ENCODE measurements at regions not wholly inside any gene's neighbourhood (a gene's known extent, or its start where the extent isn't known, plus 50 kb on each side); places are given as distances from the start of the nearest gene placed in this dataset.
"Not testable (repeated sequence)": the region's sequence is repeated elsewhere in the genome, so short reads cannot be mapped to it uniquely, and the experiment has no call there.

- DNase-seq (ENCODE audit: low read depth) = no peak
- no peak for TF ChIP-seq CTCF (IDR thresholded peaks at IDR 0.05; ENCODE audit: insufficient read depth, low read depth, low read length, missing control alignments)
- no peak overlapping the region for H3K4me3 ChIP-seq (ENCODE audit: low read depth, low read length)
Measured at GRCh38 chr5:155633338-155633957, 619.9 kb downstream of the KIF4B start.

GRCh38 chr5:155649666-155650065 lies 636.1 kb downstream of the KIF4B start:
- no peak overlapping the region for H3K4me3 ChIP-seq (ENCODE audit: low read depth, low read length)
- no peak for TF ChIP-seq CTCF (IDR thresholded peaks at IDR 0.05; ENCODE audit: insufficient read depth, low read depth, low read length, missing control alignments)
- no peak for DNase-seq (ENCODE audit: low read depth)

- DNase-seq (ENCODE audit: low read depth) = no peak
- TF ChIP-seq CTCF (IDR thresholded peaks at IDR 0.05; ENCODE audit: insufficient read depth, low read depth, low read length, missing control alignments) = no peak
Measured at GRCh38 chr5:155655569-155655968, 642.0 kb downstream of the KIF4B start.

GRCh38 chr5:155661859-155662258 lies 648.3 kb downstream of the KIF4B start:
- DNase-seq (ENCODE audit: low read depth) = no peak
- TF ChIP-seq CTCF (IDR thresholded peaks at IDR 0.05; ENCODE audit: insufficient read depth, low read depth, low read length, missing control alignments) = no peak
- H3K4me3 ChIP-seq (ENCODE audit: low read depth, low read length) = no peak overlapping the region

More at GRCh38 chr5:155655569-155655968, 642.0 kb downstream of the KIF4B start:
- no peak overlapping the region for H3K4me3 ChIP-seq (ENCODE audit: low read depth, low read length)

- no peak overlapping the region for H3K4me3 ChIP-seq (ENCODE audit: low read depth, low read length)
- no peak for TF ChIP-seq CTCF (IDR thresholded peaks at IDR 0.05; ENCODE audit: insufficient read depth, low read depth, low read length, missing control alignments)
- no peak for DNase-seq (ENCODE audit: low read depth)
Measured at GRCh38 chr5:155665361-155665760, 651.8 kb downstream of the KIF4B start.

GRCh38 chr5:155672001-155672400 lies 655.0 kb upstream of the SGCD start:
- DNase-seq (ENCODE audit: low read depth); H3K4me3 ChIP-seq (ENCODE audit: low read depth, low read length): not testable (repeated sequence)

GRCh38 chr5:155676967-155677366 lies 650.0 kb upstream of the SGCD start:
- H3K4me3 ChIP-seq (ENCODE audit: low read depth, low read length) = no peak overlapping the region
- no peak for TF ChIP-seq CTCF (IDR thresholded peaks at IDR 0.05; ENCODE audit: insufficient read depth, low read depth, low read length, missing control alignments)
- no peak for DNase-seq (ENCODE audit: low read depth)

Measured in GM12865 (cell line).